ENCODE measurements at regions not wholly inside any gene's neighbourhood (a gene's known extent, or its start where the extent isn't known, plus 50 kb on each side); places are given as distances from the start of the nearest gene placed in this dataset.

GRCh38 chr3:115363071-115363470 is 216.0 kb upstream of the ZBTB20 start:
- Mint-ChIP-seq H3K36me3 (ENCODE audit: insufficient read depth in 1 of 3, low read depth in 3 of 3) (peaks cover 0 to 8% (median 2%) of the 10 kb centered on the region in 3 experiments; a peak in 4 of 7 replicates), H3K27me3 (ENCODE audit: low read depth) (no peaks in the 10 kb centered on the region), H3K9me3 (peaks cover 4 to 6% of the 10 kb centered on the region in 2 experiments; a peak in 3 of 5 replicates), H3K27ac (no peak overlapping the region), H3K4me1 (peaks cover 7 to 10% of the 10 kb centered on the region in 2 experiments), H3K4me3 (no peak overlapping the region)
- no peak overlapping the region for H2AK5ac ChIP-seq (ENCODE audit: insufficient read length, low read length)
- no peak overlapping the region for H3K14ac ChIP-seq (ENCODE audit: insufficient read depth, low read length)
- H3K4me2 ChIP-seq (ENCODE audit: insufficient read depth, insufficient read length, low read length): no peak overlapping the region
- H4K5ac ChIP-seq (ENCODE audit: insufficient read length, low read depth, low read length): no peak overlapping the region
- no peak overlapping the region for H2BK20ac ChIP-seq (ENCODE audit: low read depth, low read length, poor library complexity, severe bottlenecking)
- H3K23me2 ChIP-seq (ENCODE audit: insufficient read length, low read depth, low read length, poor library complexity, severe bottlenecking): no peaks in the 10 kb centered on the region
- no peaks in the 10 kb centered on the region; the same call in 1 of the 2 replicates for H3K4me1 ChIP-seq (ENCODE audit: insufficient read depth, low read length)
- H3K9ac ChIP-seq (ENCODE audit: extremely low read depth, insufficient read length, low read length): no peak overlapping the region
- no peaks in the 10 kb centered on the region for H3K27me3 ChIP-seq (ENCODE audit: insufficient read depth, low read length)
- no peak overlapping the region for H3K4ac ChIP-seq (ENCODE audit: low read depth, low read length)
- no peak overlapping the region for H3K56ac ChIP-seq (ENCODE audit: insufficient read length, low read depth, low read length)
- no peak overlapping the region for H4K91ac ChIP-seq (ENCODE audit: insufficient read length, low read depth, low read length)
- H3K18ac ChIP-seq (ENCODE audit: insufficient read length, low read depth, low read length): no peak overlapping the region
- H3K27ac ChIP-seq (ENCODE audit: insufficient read length, low read depth, low read length): no peak overlapping the region
- H3T11ph ChIP-seq (ENCODE audit: low read length): no peak overlapping the region
- H3K23ac ChIP-seq (ENCODE audit: insufficient read length, low read depth, low read length): no peak overlapping the region
- H2BK12ac ChIP-seq (ENCODE audit: insufficient read length, low read depth, low read length): no peak overlapping the region
- H2BK5ac ChIP-seq (ENCODE audit: insufficient read length, low read length): no peak overlapping the region
- H3K9me3 ChIP-seq (ENCODE audit: control insufficient read depth, low read depth, low read length): no peaks in the 10 kb centered on the region
- no peak overlapping the region for H2BK120ac ChIP-seq (ENCODE audit: low read depth, low read length, poor library complexity, severe bottlenecking)
- H3K79me2 ChIP-seq (ENCODE audit: insufficient read depth, low read length): no peaks in the 10 kb centered on the region
- no CpG with 5 or more reads among the region's 1 CpG for WGBS (ENCODE audit: extremely low coverage, insufficient read length, low lambda C conversion rate)
- no peaks in the 10 kb centered on the region for H3K79me1 ChIP-seq (ENCODE audit: insufficient read depth, low read depth, low read length, poor library complexity, severe bottlenecking)
- H2AFZ ChIP-seq (ENCODE audit: low read length): no peak overlapping the region
- H4K8ac ChIP-seq (replicated peaks; ENCODE audit: insufficient read length, low read depth, low read length): no peak overlapping the region
- TF ChIP-seq CTCF (conservative IDR thresholded peaks at IDR 0.05): no peak
- no peak for DNase-seq
- H4K20me1 ChIP-seq (ENCODE audit: control insufficient read depth, insufficient read depth, insufficient read length): no peaks in the 10 kb centered on the region
- no peak overlapping the region for H2BK15ac ChIP-seq (ENCODE audit: low read depth, low read length)

All from H9 (cell line).